ENCODE measurements at regions not wholly inside any gene's neighbourhood (a gene's known extent, or its start where the extent isn't known, plus 50 kb on each side); places are given as distances from the start of the nearest gene placed in this dataset.

GRCh38 chrX:117400839-117401238, 715.8 kb downstream of the KLHL13 start:
- no peak for TF ChIP-seq CTCF (IDR thresholded peaks at IDR 0.05; ENCODE audit: insufficient read depth, low read depth, low read length)
- no peak for TF ChIP-seq EZH2 (IDR thresholded peaks at IDR 0.05; ENCODE audit: insufficient read depth, low read length)
